Parathyroid adenoma (tissue), 2 donors: ENCODE measurements at regions not wholly inside any gene's neighbourhood (a gene's known extent, or its start where the extent isn't known, plus 50 kb on each side); places are given as distances from the start of the nearest gene placed in this dataset.
"Not testable (repeated sequence)": the region's sequence is repeated elsewhere in the genome, so short reads cannot be mapped to it uniquely, and the experiment has no call there.

Experiments used
- H2AFZ ChIP-seq: fragments of 300-600 bp; sonication (generic); one replicate; pipeline ENCODE4 v1.7.0; 2017; ENCODE audit warnings: antibody characterized with exemption, mild to moderate bottlenecking
- H3K27ac ChIP-seq: fragments of 300-600 bp; sonication (generic); one replicate; pipeline ENCODE4 v1.7.0; 2017
- H3K27me3 ChIP-seq: fragments of 300-600 bp; sonication (generic); one replicate; pipeline ENCODE4 v1.7.0; 2017; ENCODE audit warnings: low read length; ENCODE audit not compliant: control insufficient read depth, insufficient read depth
- H3K36me3 ChIP-seq: fragments of 300-600 bp; sonication (generic); one replicate; pipeline ENCODE4 v1.7.0; 2017; ENCODE audit warnings: low read length; ENCODE audit not compliant: control insufficient read depth, insufficient read depth
- H3K4me1 ChIP-seq: fragments of 300-600 bp; sonication (generic); one replicate; pipeline ENCODE4 v1.7.0; 2017; ENCODE audit warnings: control low read depth
- H3K4me2 ChIP-seq: fragments of 300-600 bp; sonication (generic); one replicate; pipeline ENCODE4 v1.7.0; 2017; ENCODE audit warnings: low read length
- H3K4me3 ChIP-seq: fragments of 300-600 bp; sonication (generic); one replicate; pipeline ENCODE4 v1.7.0; 2017; ENCODE audit warnings: low read depth, low read length
- H3K79me2 ChIP-seq: fragments of 300-600 bp; sonication (generic); one replicate; pipeline ENCODE4 v1.7.0; 2017; ENCODE audit warnings: control low read depth
- H3K9ac ChIP-seq: fragments of 300-600 bp; sonication (generic); one replicate; pipeline ENCODE4 v1.7.0; 2017; ENCODE audit warnings: mild to moderate bottlenecking
- H3K9me3 ChIP-seq: fragments of 300-600 bp; sonication (generic); one replicate; pipeline ENCODE4 v1.7.0; 2017; ENCODE audit warnings: low read length; ENCODE audit not compliant: control insufficient read depth
- TF ChIP-seq, protein P1 (sequence below): fragments of 300-600 bp; sonication (generic); IDR thresholded peaks from one replicate; pipeline ENCODE4 v1.7.0; 2017; ENCODE audit warnings: antibody characterized with exemption, mild to moderate bottlenecking
- donor health status: primary hyperparathyroidism.

DNA sequence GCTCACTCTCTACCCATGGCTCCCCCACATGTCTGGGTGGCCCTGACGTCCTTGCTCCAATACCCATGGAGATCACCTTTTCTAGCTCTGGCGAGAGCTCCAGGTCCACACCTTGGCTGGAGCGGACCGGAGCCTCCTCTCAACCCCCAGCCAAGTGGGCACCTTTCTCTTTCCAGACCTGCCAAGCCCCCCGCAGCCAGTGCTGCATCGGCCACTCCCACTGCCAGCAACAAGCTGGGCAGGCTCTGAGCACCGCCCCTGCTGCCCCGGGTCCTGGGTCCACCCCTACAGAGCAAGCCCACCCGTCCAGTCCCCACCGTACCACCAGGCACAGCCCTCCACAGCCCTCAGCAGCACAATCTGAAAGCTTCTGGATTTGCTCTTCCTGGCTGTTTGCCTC, 98.2 kb upstream of the C14orf180 start:
- Histone ChIP-seq H3K27ac (no peak overlapping the region), H3K4me2 (no peak overlapping the region), H3K9me3 (no peaks in the 10 kb centered on the region), H3K27me3 (no peaks in the 10 kb centered on the region), H3K9ac (no peak overlapping the region), H3K79me2 (no peaks in the 10 kb centered on the region), H3K36me3 (no peaks in the 10 kb centered on the region), H3K4me1 (no peaks in the 10 kb centered on the region), H2AFZ (no peak overlapping the region), H3K4me3 (no peak overlapping the region)
- TF ChIP-seq, protein P1, sequence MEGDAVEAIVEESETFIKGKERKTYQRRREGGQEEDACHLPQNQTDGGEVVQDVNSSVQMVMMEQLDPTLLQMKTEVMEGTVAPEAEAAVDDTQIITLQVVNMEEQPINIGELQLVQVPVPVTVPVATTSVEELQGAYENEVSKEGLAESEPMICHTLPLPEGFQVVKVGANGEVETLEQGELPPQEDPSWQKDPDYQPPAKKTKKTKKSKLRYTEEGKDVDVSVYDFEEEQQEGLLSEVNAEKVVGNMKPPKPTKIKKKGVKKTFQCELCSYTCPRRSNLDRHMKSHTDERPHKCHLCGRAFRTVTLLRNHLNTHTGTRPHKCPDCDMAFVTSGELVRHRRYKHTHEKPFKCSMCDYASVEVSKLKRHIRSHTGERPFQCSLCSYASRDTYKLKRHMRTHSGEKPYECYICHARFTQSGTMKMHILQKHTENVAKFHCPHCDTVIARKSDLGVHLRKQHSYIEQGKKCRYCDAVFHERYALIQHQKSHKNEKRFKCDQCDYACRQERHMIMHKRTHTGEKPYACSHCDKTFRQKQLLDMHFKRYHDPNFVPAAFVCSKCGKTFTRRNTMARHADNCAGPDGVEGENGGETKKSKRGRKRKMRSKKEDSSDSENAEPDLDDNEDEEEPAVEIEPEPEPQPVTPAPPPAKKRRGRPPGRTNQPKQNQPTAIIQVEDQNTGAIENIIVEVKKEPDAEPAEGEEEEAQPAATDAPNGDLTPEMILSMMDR: no peak

DNA sequence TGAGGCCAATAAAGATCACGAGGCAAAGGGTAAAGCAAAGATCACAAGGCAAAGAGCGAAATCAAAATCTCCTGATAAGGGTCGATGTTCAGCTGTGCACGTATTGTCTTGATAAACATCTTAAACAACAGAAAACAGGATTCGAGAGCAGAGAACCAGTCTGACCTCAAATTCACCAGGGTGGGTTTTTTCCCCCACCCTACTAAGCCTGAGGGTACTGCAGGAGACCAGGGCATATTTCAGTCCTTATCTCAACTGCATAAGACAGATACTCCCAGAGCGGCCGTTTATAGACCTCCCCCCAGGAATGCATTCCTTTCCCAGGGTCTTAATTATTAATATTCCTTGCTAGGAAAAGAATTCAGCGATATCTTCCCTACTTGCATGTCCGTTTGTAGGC, 97.5 kb upstream of the C14orf180 start:
- not testable (repeated sequence) for H3K4me2 ChIP-seq, H3K4me3 ChIP-seq, H3K9ac ChIP-seq, H3K27ac ChIP-seq, H3K9me3 ChIP-seq, H3K27me3 ChIP-seq, H3K79me2 ChIP-seq, H2AFZ ChIP-seq, H3K36me3 ChIP-seq, H3K4me1 ChIP-seq

DNA sequence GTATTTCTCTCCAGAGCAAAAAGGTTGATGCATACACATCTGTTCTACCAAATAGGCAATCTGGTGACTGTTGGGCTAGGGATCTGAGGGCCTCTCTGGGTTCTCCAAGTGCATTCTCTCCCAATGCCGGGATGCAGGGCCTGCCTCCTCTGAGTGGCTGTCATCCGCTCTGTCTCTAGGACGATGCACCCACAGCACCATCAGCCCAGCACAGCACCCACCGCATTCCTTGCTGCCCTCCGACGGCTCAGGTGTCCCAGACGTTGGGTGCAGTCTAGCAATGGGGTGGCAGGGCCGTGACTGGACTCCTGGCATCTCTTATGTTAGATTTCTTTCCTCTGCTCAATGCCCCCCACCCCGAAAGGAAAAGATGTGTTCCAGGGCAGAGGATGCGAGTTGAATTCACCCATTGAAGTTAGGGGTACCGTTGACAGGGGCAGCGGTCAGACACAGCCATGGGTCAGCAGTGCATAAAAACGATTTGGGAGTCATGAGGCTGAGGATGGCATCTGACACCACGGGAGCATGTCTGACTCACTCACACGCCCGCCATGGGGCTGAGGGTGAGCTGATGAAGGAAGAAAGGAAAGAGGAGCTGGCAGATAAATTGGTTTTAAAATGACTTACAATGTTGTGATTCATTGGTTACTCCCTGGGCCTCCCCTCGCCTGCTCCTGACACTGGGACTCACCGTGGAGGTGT, 93.2 kb upstream of the C14orf180 start:
- Histone ChIP-seq H3K9ac (no peak overlapping the region), H3K36me3 (no peaks in the 10 kb centered on the region), H3K4me1 (no peaks in the 10 kb centered on the region), H3K27me3 (no peaks in the 10 kb centered on the region), H3K4me2 (no peak overlapping the region), H3K9me3 (no peaks in the 10 kb centered on the region), H3K27ac (no peak overlapping the region), H3K79me2 (no peaks in the 10 kb centered on the region), H3K4me3 (no peak overlapping the region), H2AFZ (no peak overlapping the region)
- TF ChIP-seq, protein P1: no peak

DNA sequence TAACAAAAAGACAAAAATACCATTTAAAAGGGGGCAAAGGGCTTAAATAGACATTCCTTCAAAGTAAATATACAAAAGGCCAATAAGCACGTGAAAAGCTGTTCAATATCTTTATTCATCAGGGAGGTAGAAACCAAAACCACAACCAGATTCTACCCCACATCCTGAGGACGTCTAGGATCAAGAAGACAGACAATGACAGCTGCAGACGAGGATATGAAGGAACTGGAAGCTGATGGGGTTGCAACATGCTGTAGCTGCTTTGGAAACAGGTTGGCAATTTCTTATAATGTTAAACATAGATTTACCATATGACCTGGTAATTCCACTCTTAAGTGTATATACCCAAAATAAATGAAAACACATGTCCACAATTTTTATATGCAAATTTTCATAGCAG, 85.1 kb upstream of the C14orf180 start:
- H3K4me2 ChIP-seq: no peak overlapping the region
- no peak overlapping the region for H3K4me3 ChIP-seq
- no peaks in the 10 kb centered on the region for H3K36me3 ChIP-seq
- no peak overlapping the region for H3K9ac ChIP-seq
- H3K27ac ChIP-seq: no peak overlapping the region
- H3K79me2 ChIP-seq: no peaks in the 10 kb centered on the region
- H3K9me3 ChIP-seq: no peaks in the 10 kb centered on the region
- H2AFZ ChIP-seq: no peak overlapping the region
- H3K27me3 ChIP-seq: no peaks in the 10 kb centered on the region
- TF ChIP-seq, protein P1: no peak
- no peaks in the 10 kb centered on the region for H3K4me1 ChIP-seq

DNA sequence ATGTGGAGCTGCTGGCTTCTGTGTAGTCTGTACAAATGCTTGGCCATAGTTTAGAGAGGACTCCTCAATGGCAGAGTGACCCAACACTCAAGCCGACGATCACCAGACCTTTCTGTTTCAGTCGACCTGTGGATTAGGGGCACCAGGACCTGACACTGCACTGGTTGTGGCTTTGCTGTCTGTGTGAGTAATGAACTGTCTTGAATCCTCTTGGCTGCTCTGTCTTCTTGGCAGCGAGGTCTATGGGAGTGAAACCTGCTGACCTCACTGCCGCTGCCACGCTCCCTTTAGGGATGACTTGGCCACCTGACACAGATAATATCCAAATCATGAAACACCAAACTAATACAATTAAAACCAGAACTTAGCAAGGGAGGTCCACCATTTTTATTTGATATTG, 83.5 kb upstream of the C14orf180 start:
- Histone ChIP-seq H3K4me3 (no peak overlapping the region), H3K27me3 (no peaks in the 10 kb centered on the region), H3K36me3 (no peaks in the 10 kb centered on the region), H3K9me3 (no peaks in the 10 kb centered on the region), H3K79me2 (no peaks in the 10 kb centered on the region), H3K27ac (no peak overlapping the region), H3K9ac (no peak overlapping the region), H2AFZ (no peak overlapping the region), H3K4me1 (no peaks in the 10 kb centered on the region), H3K4me2 (no peak overlapping the region)
- TF ChIP-seq, protein P1: no peak
